Stimulated activated CD4-positive, alpha-beta T cell treated with anti-CD3 and anti-CD28 coated beads, Interleukin-12 subunit alpha, Interleukin-12 subunit beta, amount 100 ng/mL, for 24 hours (primary cell): ENCODE measurements at regions not wholly inside any gene's neighbourhood (a gene's known extent, or its start where the extent isn't known, plus 50 kb on each side); places are given as distances from the start of the nearest gene placed in this dataset.

Experiments
- DNase-seq, 2 experiments: peaks; one replicate each; pipeline ENCODE4 v3.0.0-alpha.2; 2020; ENCODE audit warnings: low read depth in 2 of 2

GRCh38 chr20:60631585-60632287 is 620.3 kb upstream of the CDH4 start:
- DNase-seq, result no peak

- DNase-seq, result no peak
Observed at GRCh38 chr20:60632391-60633262, 619.4 kb upstream of the CDH4 start.

GRCh38 chr20:60634491-60635172 is 617.4 kb upstream of the CDH4 start:
- no peak for DNase-seq

GRCh38 chr20:60636417-60636816 is 615.6 kb upstream of the CDH4 start:
- DNase-seq, result no peak

- no peak for DNase-seq
Observed at GRCh38 chr20:60637801-60638200, 614.3 kb upstream of the CDH4 start.

- DNase-seq, result no peak
Observed at GRCh38 chr20:60638430-60639098, 613.5 kb upstream of the CDH4 start.

GRCh38 chr20:60641879-60642447 is 610.1 kb upstream of the CDH4 start:
- DNase-seq, result no peak

- DNase-seq, result no peak
Observed at GRCh38 chr20:60642541-60642940, 609.5 kb upstream of the CDH4 start.

GRCh38 chr20:60648556-60648955 is 603.5 kb upstream of the CDH4 start:
- no peak for DNase-seq

- no peak for DNase-seq
Observed at GRCh38 chr20:60649541-60649940, 602.5 kb upstream of the CDH4 start.

GRCh38 chr20:60650087-60650486 is 602.0 kb upstream of the CDH4 start:
- DNase-seq, result no peak

- no peak for DNase-seq
Observed at GRCh38 chr20:60652046-60652445, 600.0 kb upstream of the CDH4 start.

GRCh38 chr20:60652615-60653014 is 599.4 kb upstream of the CDH4 start:
- DNase-seq, result no peak

GRCh38 chr20:60653111-60653845 is 598.8 kb upstream of the CDH4 start:
- no peak for DNase-seq

- no peak for DNase-seq
Observed at GRCh38 chr20:60658681-60659080, 593.4 kb upstream of the CDH4 start.

GRCh38 chr20:60659240-60659639 is 592.8 kb upstream of the CDH4 start:
- no peak for DNase-seq

GRCh38 chr20:60662307-60662706 is 589.8 kb upstream of the CDH4 start:
- no peak for DNase-seq

GRCh38 chr20:60664106-60664505 is 588.0 kb upstream of the CDH4 start:
- no peak for DNase-seq

GRCh38 chr20:60667641-60668040 is 584.4 kb upstream of the CDH4 start:
- no peak for DNase-seq

GRCh38 chr20:60669211-60669610 is 582.9 kb upstream of the CDH4 start:
- no peak for DNase-seq

- no peak for DNase-seq
Observed at GRCh38 chr20:60676011-60676410, 576.0 kb upstream of the CDH4 start.
